ENCODE measurements at regions not wholly inside any gene's neighbourhood (a gene's known extent, or its start where the extent isn't known, plus 50 kb on each side); places are given as distances from the start of the nearest gene placed in this dataset.

- H3K4me3 ChIP-seq: no peak overlapping the region
- H3K79me2 ChIP-seq (ENCODE audit: low read depth): no peaks in the 10 kb centered on the region
- BruUV-seq (replicated peaks): no TSS peak
- ChIA-PET CTCF (no interaction called here), POLR2A (ENCODE audit: unreplicated experiment) (interaction anchor here (0.9 kb wide), 1 partner anchor 124 kb away, joined by 5 read pairs; no protein-coding TSS in a partner anchor)
- H3K27ac ChIP-seq: 0 out of 2 replicates have a peak overlapping the region, but pooled peaks have one; percentile 10
- H3K4me1 ChIP-seq (replicated peaks; ENCODE audit: insufficient read depth): peaks cover 36% of the 10 kb centered on the region
- H3F3A ChIP-seq (ENCODE audit: insufficient read depth, low read depth): peaks cover 22% of the 10 kb centered on the region; the same call in 1 of the 2 replicates
- no peaks in the 10 kb centered on the region for H3K9me3 ChIP-seq (ENCODE audit: insufficient read depth, low read depth)
- H3K9me2 ChIP-seq (ENCODE audit: insufficient read depth): no peaks in the 10 kb centered on the region
- peak overlapping the region; percentile 23; the same call in 1 of the 2 replicates for H3K4me2 ChIP-seq
- no peaks in the 10 kb centered on the region for H4K20me1 ChIP-seq (ENCODE audit: insufficient read depth)
- no peaks in the 10 kb centered on the region for H3K27me3 ChIP-seq (ENCODE audit: insufficient read depth, low read depth)
- TF ChIP-seq EZH2 (IDR thresholded peaks at IDR 0.05; ENCODE audit: low read depth) (no peak), CTCF (conservative IDR thresholded peaks at IDR 0.05) (no peak)
- peak in 1 of 2 experiments; percentile 73 for DNase-seq
- H2AFZ ChIP-seq: no peak overlapping the region
- intact Hi-C loops (cut with micrococcal nuclease; ENCODE audit: unreplicated experiment): no loop called here
- no peaks in the 10 kb centered on the region for H3K36me3 ChIP-seq (ENCODE audit: low read depth)
These were observed 61.2 kb upstream of the HOPX start for GRCh38 chr4:56742080-56742871.

- intact Hi-C loops (cut with micrococcal nuclease; ENCODE audit: unreplicated experiment): no loop called here
- no TSS peak for BruUV-seq (replicated peaks)
- POLR2A ChIA-PET (ENCODE audit: unreplicated experiment): no interaction called here
- no peak overlapping the region for H3K4me3 ChIP-seq
- no peaks in the 10 kb centered on the region for H4K20me1 ChIP-seq (ENCODE audit: insufficient read depth)
- H3K4me1 ChIP-seq (replicated peaks; ENCODE audit: insufficient read depth): peaks cover 36% of the 10 kb centered on the region
- no peak overlapping the region for H2AFZ ChIP-seq
- H3K4me2 ChIP-seq: no peak overlapping the region
- no peak overlapping the region for H3K27ac ChIP-seq
- no peaks in the 10 kb centered on the region for H3K27me3 ChIP-seq (ENCODE audit: insufficient read depth, low read depth)
- H3K36me3 ChIP-seq (ENCODE audit: low read depth): no peaks in the 10 kb centered on the region
- H3F3A ChIP-seq (ENCODE audit: insufficient read depth, low read depth): peaks cover 22% of the 10 kb centered on the region; the same call in 1 of the 2 replicates
- TF ChIP-seq EZH2 (IDR thresholded peaks at IDR 0.05; ENCODE audit: low read depth): no peak
- no peak for TF ChIP-seq CTCF (conservative IDR thresholded peaks at IDR 0.05)
- no peaks in the 10 kb centered on the region for H3K79me2 ChIP-seq (ENCODE audit: low read depth)
- CTCF ChIA-PET: no interaction called here
- no peak for DNase-seq
- no peaks in the 10 kb centered on the region for H3K9me2 ChIP-seq (ENCODE audit: insufficient read depth)
- no peaks in the 10 kb centered on the region for H3K9me3 ChIP-seq (ENCODE audit: insufficient read depth, low read depth)
These were observed 60.5 kb upstream of the HOPX start for GRCh38 chr4:56741595-56741994.

- TF ChIP-seq EZH2 (IDR thresholded peaks at IDR 0.05; ENCODE audit: low read depth) (no peak), CTCF (conservative IDR thresholded peaks at IDR 0.05) (no peak)
- H3K79me2 ChIP-seq (ENCODE audit: low read depth): no peaks in the 10 kb centered on the region
- no peaks in the 10 kb centered on the region for H3K27me3 ChIP-seq (ENCODE audit: insufficient read depth, low read depth)
- H3K4me2 ChIP-seq: no peak overlapping the region
- no peaks in the 10 kb centered on the region for H4K20me1 ChIP-seq (ENCODE audit: insufficient read depth)
- no peak overlapping the region for H2AFZ ChIP-seq
- CTCF ChIA-PET: no interaction called here
- intact Hi-C loops (cut with micrococcal nuclease; ENCODE audit: unreplicated experiment): no loop called here
- no peak overlapping the region for H3K4me3 ChIP-seq
- H3F3A ChIP-seq (ENCODE audit: insufficient read depth, low read depth): peaks cover 21% of the 10 kb centered on the region; the same call in 1 of the 2 replicates
- POLR2A ChIA-PET (ENCODE audit: unreplicated experiment): no interaction called here
- H3K9me2 ChIP-seq (ENCODE audit: insufficient read depth): no peaks in the 10 kb centered on the region
- no peak for DNase-seq
- no TSS peak for BruUV-seq (replicated peaks)
- H3K36me3 ChIP-seq (ENCODE audit: low read depth): no peaks in the 10 kb centered on the region
- no peak overlapping the region for H3K27ac ChIP-seq
- no peaks in the 10 kb centered on the region for H3K9me3 ChIP-seq (ENCODE audit: insufficient read depth, low read depth)
- peaks cover 25% of the 10 kb centered on the region for H3K4me1 ChIP-seq (replicated peaks; ENCODE audit: insufficient read depth)
These were observed 58.1 kb upstream of the HOPX start for GRCh38 chr4:56739066-56739777.

Data from PC-9 (cell line).